Sigmoid colon (tissue), 4 donors: ENCODE measurements at regions not wholly inside any gene's neighbourhood (a gene's known extent, or its start where the extent isn't known, plus 50 kb on each side); places are given as distances from the start of the nearest gene placed in this dataset.

Experiments
- CTCF ChIP-seq, 4 experiments: fragments of 450-650 bp in 3 of 4; fragments of 200-600 bp in 1 of 4; IDR thresholded peaks; one replicate each; pipeline ENCODE4 v1.5.1; 2016 to 2019; ENCODE audit warnings: antibody characterized with exemption in 4 of 4, mild to moderate bottlenecking in 3 of 4, moderate library complexity in 2 of 4
- EP300 ChIP-seq, 4 donors: sonication (generic); formaldehyde crosslinking; IDR thresholded peaks; one replicate each; pipeline ENCODE4 v1.6.1; 2017; ENCODE audit warnings: antibody characterized with exemption in 4 of 4
- POLR2A ChIP-seq, 2 donors: fragments of 450-650 bp; IDR thresholded peaks; one replicate each; pipeline ENCODE4 v1.6.1; 2016; ENCODE audit warnings: antibody characterized with exemption in 2 of 2, mild to moderate bottlenecking in 2 of 2, moderate library complexity in 2 of 2
- POLR2AphosphoS5 ChIP-seq, 4 donors: sonication (generic); formaldehyde crosslinking; IDR thresholded peaks; one replicate each; pipeline ENCODE4 v1.6.1; 2017; ENCODE audit warnings: antibody characterized with exemption in 4 of 4

GRCh38 chr20:4375881-4376280 is 126.8 kb upstream of the ADRA1D start:
- TF ChIP-seq CTCF (IDR thresholded peaks at IDR 0.05) (no peak), POLR2AphosphoS5 (IDR thresholded peaks at IDR 0.05) (no peak), EP300 (IDR thresholded peaks at IDR 0.05) (no peak), POLR2A (IDR thresholded peaks at IDR 0.05) (no peak)
